ENCODE measurements at regions not wholly inside any gene's neighbourhood (a gene's known extent, or its start where the extent isn't known, plus 50 kb on each side); places are given as distances from the start of the nearest gene placed in this dataset.
A peak's percentile ranks its signal among the peaks of the same experiment; 100 is the strongest.

- no peak for DNase-seq
Observed at GRCh38 chr11:104404231-104405175, 240.6 kb upstream of the PDGFD start.

- DNase-seq: no peak
Observed at GRCh38 chr11:104402812-104403521, 239.0 kb upstream of the PDGFD start.

GRCh38 chr11:104394508-104394907 is 230.6 kb upstream of the PDGFD start:
- no peak for DNase-seq

GRCh38 chr11:104390651-104391050 is 226.7 kb upstream of the PDGFD start:
- no peak for DNase-seq

GRCh38 chr11:104385884-104386283 is 221.9 kb upstream of the PDGFD start:
- no peak for DNase-seq

GRCh38 chr11:104380358-104380757 is 216.4 kb upstream of the PDGFD start:
- DNase-seq: no peak

GRCh38 chr11:104372111-104372510 is 208.2 kb upstream of the PDGFD start:
- no peak for DNase-seq

- no peak for DNase-seq
Observed at GRCh38 chr11:104370478-104370877, 206.5 kb upstream of the PDGFD start.

GRCh38 chr11:104369761-104370160 is 205.8 kb upstream of the PDGFD start:
- no peak for DNase-seq

GRCh38 chr11:104366321-104366734 is 202.4 kb upstream of the PDGFD start:
- DNase-seq: no peak

- DNase-seq: no peak
Observed at GRCh38 chr11:104365676-104366075, 201.7 kb upstream of the PDGFD start.

- DNase-seq: no peak
Observed at GRCh38 chr11:104361975-104362374, 198.0 kb upstream of the PDGFD start.

GRCh38 chr11:104352036-104352435 is 188.1 kb upstream of the PDGFD start:
- no peak for DNase-seq

- no peak for DNase-seq
Observed at GRCh38 chr11:104343578-104343977, 179.6 kb upstream of the PDGFD start.

GRCh38 chr11:104340590-104340989 is 176.6 kb upstream of the PDGFD start:
- no peak for DNase-seq

- DNase-seq: no peak
Observed at GRCh38 chr11:104339380-104339831, 175.5 kb upstream of the PDGFD start.

- DNase-seq: no peak
Observed at GRCh38 chr11:104338186-104338585, 174.2 kb upstream of the PDGFD start.

- DNase-seq: no peak
Observed at GRCh38 chr11:104337273-104337672, 173.3 kb upstream of the PDGFD start.

- peak; percentile 28 for DNase-seq
Observed at GRCh38 chr11:104333977-104334376, 170.0 kb upstream of the PDGFD start.

- DNase-seq: peak; percentile 5
Observed at GRCh38 chr11:104332110-104332509, 168.2 kb upstream of the PDGFD start.

- DNase-seq: no peak
Observed at GRCh38 chr11:104329078-104329665, 165.2 kb upstream of the PDGFD start.

GRCh38 chr11:104328512-104328907 is 164.6 kb upstream of the PDGFD start:
- no peak for DNase-seq

- DNase-seq: no peak
Observed at GRCh38 chr11:104327861-104328511, 164.0 kb upstream of the PDGFD start.

All from activated CD4-positive, alpha-beta T cell treated with anti-CD3 and anti-CD28 coated beads for 48 hours (primary cell).